ENCODE measurements at regions not wholly inside any gene's neighbourhood (a gene's known extent, or its start where the extent isn't known, plus 50 kb on each side); places are given as distances from the start of the nearest gene placed in this dataset.
"Not testable (repeated sequence)": the region's sequence is repeated elsewhere in the genome, so short reads cannot be mapped to it uniquely, and the experiment has no call there.

- H3K27me3 ChIP-seq (ENCODE audit: insufficient read depth in 3 of 3, low read length in 2 of 3); H3K9me3 ChIP-seq; intact Hi-C loops (cut with DNase I); ATAC-seq; H3K27ac ChIP-seq; DNase-seq; H3K4me1 ChIP-seq; H3K4me3 ChIP-seq; H3K36me3 ChIP-seq (ENCODE audit: insufficient read depth in 1 of 2, low read depth in 1 of 2): not testable (repeated sequence)
- WGBS, 3 donors, result 90 to 94% (median 91%) methylated on average over 2 of the region's 2 CpGs
Observed at GRCh38 chr10:47593129-47593528, 69.7 kb upstream of the AGAP9 start.

DNA sequence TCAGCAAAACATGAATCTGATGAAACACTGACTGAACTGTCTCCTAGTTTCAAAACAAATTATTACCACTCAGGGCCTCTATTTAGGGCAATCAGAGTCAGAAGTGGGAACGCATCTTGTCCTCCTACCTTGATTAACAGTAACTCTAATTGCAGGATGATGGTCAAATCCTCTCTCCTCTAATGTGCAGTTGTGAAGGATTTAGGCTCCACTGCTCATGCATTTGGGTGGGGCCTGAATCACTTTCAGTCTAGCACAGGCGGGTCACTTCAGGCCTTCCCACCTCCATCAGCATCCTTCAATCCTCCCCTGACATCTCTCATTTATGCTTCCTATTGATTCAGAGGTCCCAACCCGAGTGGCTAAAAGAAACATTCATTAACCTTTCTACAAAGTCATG is 67.5 kb upstream of the AGAP9 start:
- WGBS, 3 donors, result 75 to 83% (median 77%) methylated on average over 3 of the region's 3 CpGs
- DNase-seq; intact Hi-C loops (cut with DNase I); H3K4me3 ChIP-seq; ATAC-seq; H3K27ac ChIP-seq; H3K9me3 ChIP-seq; H3K4me1 ChIP-seq; H3K36me3 ChIP-seq (ENCODE audit: insufficient read depth in 1 of 2, low read depth in 1 of 2); H3K27me3 ChIP-seq (ENCODE audit: insufficient read depth in 3 of 3, low read length in 2 of 3): not testable (repeated sequence)

GRCh38 chr10:47590534-47590933 is 67.1 kb upstream of the AGAP9 start:
- H3K27me3 ChIP-seq (ENCODE audit: insufficient read depth in 3 of 3, low read length in 2 of 3); intact Hi-C loops (cut with DNase I); H3K9me3 ChIP-seq; ATAC-seq; H3K27ac ChIP-seq; H3K4me3 ChIP-seq; DNase-seq; H3K36me3 ChIP-seq (ENCODE audit: insufficient read depth in 1 of 2, low read depth in 1 of 2); H3K4me1 ChIP-seq: not testable (repeated sequence)
- no CpG with 5 or more reads among the region's 2 CpGs for WGBS, 3 donors

- H3K27me3 ChIP-seq (ENCODE audit: insufficient read depth in 3 of 3, low read length in 2 of 3); H3K4me3 ChIP-seq; DNase-seq; H3K9me3 ChIP-seq; H3K4me1 ChIP-seq; ATAC-seq; H3K36me3 ChIP-seq (ENCODE audit: insufficient read depth in 1 of 2, low read depth in 1 of 2); intact Hi-C loops (cut with DNase I); H3K27ac ChIP-seq: not testable (repeated sequence)
- 62 to 86% (median 69%) methylated on average over 3 of the region's 4 CpGs for WGBS, 3 donors
Observed at GRCh38 chr10:47582051-47582450, 58.6 kb upstream of the AGAP9 start.

DNA sequence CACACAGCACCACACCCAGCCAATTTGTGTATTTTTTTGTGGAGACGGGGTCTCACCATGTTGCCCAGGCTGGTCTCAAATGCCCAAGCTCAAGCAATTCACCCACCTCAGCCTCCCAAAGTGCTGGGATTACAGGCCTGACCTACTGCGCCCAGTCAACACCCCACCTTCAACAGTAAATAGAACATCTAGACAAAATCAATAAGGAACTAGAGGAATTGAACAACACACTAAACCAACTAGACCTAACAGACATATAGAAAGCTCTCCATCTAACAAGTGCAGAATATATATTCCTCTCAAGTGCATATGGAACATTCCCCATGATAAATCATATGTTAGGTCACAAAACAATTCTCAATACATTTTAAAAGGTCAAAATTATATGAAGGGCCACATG is 56.6 kb upstream of the AGAP9 start:
- 67 to 100% methylated on average over 1 of the region's 2 CpGs; no CpG with 5 or more reads in 1 of the 3 donors for WGBS, 3 donors
- H3K4me3 ChIP-seq; DNase-seq; H3K9me3 ChIP-seq; H3K27ac ChIP-seq; intact Hi-C loops (cut with DNase I); H3K27me3 ChIP-seq (ENCODE audit: insufficient read depth in 3 of 3, low read length in 2 of 3); H3K4me1 ChIP-seq; H3K36me3 ChIP-seq (ENCODE audit: insufficient read depth in 1 of 2, low read depth in 1 of 2); ATAC-seq: not testable (repeated sequence)

DNA sequence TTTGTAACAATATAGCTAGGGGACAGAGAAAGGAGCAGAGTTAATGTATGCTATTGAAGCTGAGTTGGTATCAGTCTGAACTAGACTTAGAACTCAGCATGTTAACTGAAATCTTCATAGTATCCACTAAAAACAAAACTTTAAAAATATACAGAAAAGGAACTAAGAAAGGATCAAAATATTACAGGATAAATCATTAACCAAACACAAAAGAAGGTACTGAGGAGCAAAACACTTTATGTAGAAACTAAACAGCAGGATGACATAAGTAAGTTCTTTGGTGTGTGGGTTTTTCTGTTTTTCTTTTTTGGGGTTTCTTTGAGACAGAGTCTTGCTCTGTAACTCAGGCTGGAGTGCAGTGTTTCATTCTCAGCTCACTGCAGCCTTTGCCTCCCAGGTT is 55.1 kb upstream of the AGAP9 start:
- ATAC-seq; intact Hi-C loops (cut with DNase I): not testable (repeated sequence)

More for the DNA sequence above, 55.1 kb upstream of the AGAP9 start:
- H3K27ac ChIP-seq; H3K36me3 ChIP-seq (ENCODE audit: insufficient read depth in 1 of 2, low read depth in 1 of 2); H3K27me3 ChIP-seq (ENCODE audit: insufficient read depth in 3 of 3, low read length in 2 of 3); H3K4me3 ChIP-seq; H3K4me1 ChIP-seq; H3K9me3 ChIP-seq; DNase-seq: not testable (repeated sequence)

All from psoas muscle (tissue), 7 donors.